HepG2 (cell line): ENCODE measurements at regions not wholly inside any gene's neighbourhood (a gene's known extent, or its start where the extent isn't known, plus 50 kb on each side); places are given as distances from the start of the nearest gene placed in this dataset.

ENCODE experiments used
- ATAC-seq: fragments of 200-7000 bp; cut with Tn5 transposase; 3 replicates; pipeline ENCODE4 v1.9.1; 2020; ENCODE audit warnings: mild to moderate bottlenecking, moderate library complexity
- BruUV-seq: library from RNA; stranded (reverse); fragments of 400-500 nt; replicated peaks from 2 replicates; lab custom pipeline; 2021; lab: Mats Ljungman, UMichigan
- CTCF ChIA-PET: fragments of 300-600 bp; formaldehyde crosslinking; extraction: SDS; loops from one replicate; lab custom pipeline; 2021; ENCODE audit warnings: low total read pairs, inconsistent platforms, low intra/inter-chr PET ratio; lab: Yijun Ruan, JAX
- POLR2A ChIA-PET: fragments of 350-600 bp; sonication (Branson Sonifier 250); formaldehyde crosslinking; loops from one replicate; lab custom pipeline; 2020; ENCODE audit warnings: antibody characterized with exemption, inconsistent platforms; lab: Yijun Ruan, JAX
- DNase-seq: peaks from one replicate; pipeline ENCODE4 v3.0.0-alpha.2; 2015; ENCODE audit warnings: low spot score
- FAIRE-seq: peaks from 3 replicates; lab custom pipeline; 2011; peaks lifted over from hg19 to GRCh38; lab: Jason Lieb, UNC
- H2AFZ ChIP-seq: one replicate; pipeline ENCODE4 v1.6.1; 2011; ENCODE audit warnings: low read length, inconsistent platforms
- H3K27ac ChIP-seq: fragments of 300-600 bp; 3 replicates; pipeline ENCODE4 v1.8.0; 2011; ENCODE audit warnings: mixed run types, mild to moderate bottlenecking, mixed read lengths, low read length, inconsistent platforms; ENCODE audit not compliant: insufficient read depth; ENCODE audit errors: extremely low read length
- H3K27me3 ChIP-seq, 2 experiments: fragments of 200-600 bp in 1 of 2; 2 replicates in 1 of 2; 3 replicates in 1 of 2; pipeline versions ENCODE4 v1.6.0 to v1.8.0; 2011; ENCODE audit warnings: low read length in 2 of 2, mild to moderate bottlenecking in 2 of 2, moderate library complexity in 2 of 2, inconsistent platforms in 1 of 2; ENCODE audit not compliant: insufficient read depth in 2 of 2, control insufficient read depth in 1 of 2
- H3K36me3 ChIP-seq, 2 experiments: fragments of 200-600 bp in 1 of 2; replicated peaks in 1 of 2; 2 replicates in 1 of 2; 3 replicates in 1 of 2; pipeline versions ENCODE4 v1.5.1 to v1.8.0; 2011; ENCODE audit warnings: low read length in 2 of 2, inconsistent platforms in 1 of 2; ENCODE audit not compliant: insufficient read depth in 2 of 2, control insufficient read depth in 1 of 2
- H3K4me1 ChIP-seq: 2 replicates; pipeline ENCODE4 v1.5.1; 2012; ENCODE audit warnings: low read length, inconsistent platforms; ENCODE audit not compliant: insufficient read depth
- H3K4me2 ChIP-seq: 2 replicates; pipeline ENCODE4 v1.6.0; 2011; ENCODE audit warnings: low read depth, low read length, inconsistent platforms
- H3K4me3 ChIP-seq, 3 experiments: fragments of 200-600 bp in 1 of 3; sonication (generic), shearing (Covaris generic) in 1 of 3; replicated peaks in 1 of 3; 2 replicates each; pipeline ENCODE4 v1.5.1; 2011 to 2016; ENCODE audit warnings: low read length in 3 of 3, inconsistent platforms in 2 of 3, low read depth in 2 of 3, mild to moderate bottlenecking in 2 of 3, control low read depth in 1 of 3, mixed read lengths in 1 of 3; ENCODE audit not compliant: insufficient read depth in 1 of 3
- H3K79me2 ChIP-seq: one replicate; pipeline ENCODE4 v1.6.1; 2011; ENCODE audit warnings: low read length, inconsistent platforms; ENCODE audit not compliant: insufficient read depth
- H3K9ac ChIP-seq: 2 replicates; pipeline ENCODE4 v1.6.0; 2011; ENCODE audit warnings: mild to moderate bottlenecking, low read depth, low read length, inconsistent platforms; ENCODE audit not compliant: insufficient read depth
- H3K9me3 ChIP-seq: 2 replicates; pipeline ENCODE4 v1.5.1; 2012; ENCODE audit warnings: mild to moderate bottlenecking, low read length
- H4K20me1 ChIP-seq: 2 replicates; pipeline ENCODE4 v1.6.0; 2011; ENCODE audit warnings: inconsistent platforms, mild to moderate bottlenecking, low read length, moderate library complexity; ENCODE audit not compliant: insufficient read depth
- ATRX ChIP-seq: sonication (generic); formaldehyde crosslinking; IDR thresholded peaks from 2 replicates; pipeline ENCODE4 v1.4.0; 2020; ENCODE audit warnings: missing genetic modification reagents, borderline replicate concordance
- BCL6 ChIP-seq: IDR thresholded peaks from 2 replicates; pipeline ENCODE4 v1.6.1; 2016; ENCODE audit warnings: missing genetic modification reagents, missing compliant biosample characterization
- HNF4G ChIP-seq, 2 experiments: sonication (generic) in 1 of 2; formaldehyde crosslinking in 1 of 2; IDR thresholded peaks; 2 replicates each; pipeline versions ENCODE4 v1.4.0 to v1.6.1; 2011 to 2020; ENCODE audit warnings: borderline replicate concordance in 2 of 2, low read depth in 2 of 2, mild to moderate bottlenecking in 2 of 2, low read length in 1 of 2, missing genetic modification reagents in 1 of 2, moderate library complexity in 1 of 2
- JUNB ChIP-seq: sonication (generic); formaldehyde crosslinking; IDR thresholded peaks from 2 replicates; pipeline ENCODE4 v1.8.0; 2022; ENCODE audit warnings: missing genetic modification reagents, mild to moderate bottlenecking, borderline replicate concordance
- NR2F2 ChIP-seq: IDR thresholded peaks from 2 replicates; pipeline ENCODE4 v1.6.1; 2012; ENCODE audit warnings: low read depth, inconsistent platforms, borderline replicate concordance
- ZNF121 ChIP-seq: sonication (generic); formaldehyde crosslinking; IDR thresholded peaks from 2 replicates; pipeline ENCODE4 v1.5.0; 2020; ENCODE audit warnings: mild to moderate bottlenecking, missing genetic modification reagents
- ZNF878 ChIP-seq: sonication (generic); formaldehyde crosslinking; IDR thresholded peaks from 2 replicates; pipeline ENCODE4 v1.8.1; 2023; ENCODE audit warnings: mild to moderate bottlenecking, missing genetic modification reagents, moderate library complexity
- WGBS: methylation state at CpG from one replicate; pipeline ENCODE4 v1.1.6; 2017; ENCODE audit warnings: low lambda C conversion rate; 5-methylcytosine and 5-hydroxymethylcytosine counted together
- in situ Hi-C: cut with HindIII; loops from 2 replicates; pipeline ENCODE4 v1.10.0; 2017; ENCODE audit warnings: low pct_unique_long_range_greater_than_20kb; ENCODE audit not compliant: extremely low pct_ligation_motif_present
- intact Hi-C: fragments of 100-400 bp; cut with micrococcal nuclease; formaldehyde crosslinking; loops from one replicate; pipeline ENCODE4 v1.10.0; 2022; ENCODE audit not compliant: unreplicated experiment

- no peak for TF ChIP-seq NR2F2
- no peak for TF ChIP-seq ATRX (CRISPR knock-in tag)
- no peak for TF ChIP-seq HNF4G (IDR thresholded peaks at IDR 0.05; ENCODE audit: borderline replicate concordance, low read depth, low read length)
- no peak for TF ChIP-seq HNF4G (CRISPR knock-in tag; IDR thresholded peaks at IDR 0.05; ENCODE audit: borderline replicate concordance, low read depth)
Observed at GRCh38 chr14:76311079-76311758, 64.7 kb upstream of the ESRRB start (continued).

GRCh38 chr14:76312821-76313220 lies 63.1 kb upstream of the ESRRB start:
- no peak overlapping the region for H3K4me2 ChIP-seq
- DNase-seq (no peak), ATAC-seq (no peak), FAIRE-seq (no peak)
- no peak overlapping the region for H2AFZ ChIP-seq
- BruUV-seq: no TSS peak
- ChIA-PET POLR2A (no interaction called here), CTCF (no interaction called here)
- no peaks in the 10 kb centered on the region for H3K79me2 ChIP-seq
- H3K9me3 ChIP-seq: no peaks in the 10 kb centered on the region
- H3K36me3 ChIP-seq: no peaks in the 10 kb centered on the region
- H3K27me3 ChIP-seq: no peaks in the 10 kb centered on the region
- no peak overlapping the region for H3K27ac ChIP-seq
- in situ Hi-C loops (no loop called here), intact Hi-C loops (no loop called here)
- no peak overlapping the region for H3K4me3 ChIP-seq
- WGBS: 82% methylated on average over 3 of the region's 4 CpGs
- H3K4me1 ChIP-seq: no peaks in the 10 kb centered on the region
- TF ChIP-seq ZNF878 (CRISPR knock-in tag) (no peak), BCL6 (CRISPR knock-in tag) (no peak), ZNF121 (CRISPR knock-in tag) (no peak), JUNB (CRISPR knock-in tag) (no peak)
- H4K20me1 ChIP-seq: no peaks in the 10 kb centered on the region
- no peak overlapping the region for H3K9ac ChIP-seq
